Endodermal cell (in vitro differentiated cells): ENCODE measurements at regions not wholly inside any gene's neighbourhood (a gene's known extent, or its start where the extent isn't known, plus 50 kb on each side); places are given as distances from the start of the nearest gene placed in this dataset.

ENCODE experiments used
- DNase-seq: peaks from one replicate; pipeline ENCODE4 v3.0.0-alpha.2; 2017
- H3K27ac ChIP-seq: 2 replicates; pipeline ENCODE4 v1.5.1; 2013; ENCODE audit warnings: mild to moderate bottlenecking, low read depth, low read length, moderate library complexity
- H3K27me3 ChIP-seq: 2 replicates; pipeline ENCODE4 v1.6.1; 2013; ENCODE audit warnings: mild to moderate bottlenecking, low read length, moderate library complexity; ENCODE audit not compliant: insufficient read depth, control insufficient read depth, poor library complexity, severe bottlenecking
- H3K36me3 ChIP-seq: 2 replicates; pipeline ENCODE4 v1.7.0; 2013; ENCODE audit warnings: mild to moderate bottlenecking, low read length, moderate library complexity; ENCODE audit not compliant: control insufficient read depth, insufficient read depth
- H3K4me1 ChIP-seq: one replicate; pipeline ENCODE4 v1.7.0; 2013; ENCODE audit warnings: low read length; ENCODE audit not compliant: control insufficient read depth, insufficient read depth
- H3K4me3 ChIP-seq: 2 replicates; pipeline ENCODE4 v1.5.1; 2013; ENCODE audit warnings: mild to moderate bottlenecking, low read length, moderate library complexity
- H3K9ac ChIP-seq: 2 replicates; pipeline ENCODE4 v1.6.1; 2013; ENCODE audit warnings: mild to moderate bottlenecking, low read length, moderate library complexity; ENCODE audit not compliant: poor library complexity, severe bottlenecking; ENCODE audit errors: extremely low read depth
- H3K9me3 ChIP-seq: 2 replicates; pipeline ENCODE4 v1.6.1; 2013; ENCODE audit warnings: mild to moderate bottlenecking, low read length, moderate library complexity; ENCODE audit not compliant: control insufficient read depth
- H3K27ac Mint-ChIP-seq: 2 replicates; pipeline ENCODE4 v1.8.0; 2020; ENCODE audit warnings: mixed read lengths
- H3K27me3 Mint-ChIP-seq: 2 replicates; pipeline ENCODE4 v1.8.0; 2021; ENCODE audit warnings: mild to moderate bottlenecking, mixed read lengths; ENCODE audit not compliant: insufficient read depth
- H3K36me3 Mint-ChIP-seq: 2 replicates; pipeline ENCODE4 v1.8.0; 2020; ENCODE audit warnings: low read depth, mixed read lengths
- H3K4me1 Mint-ChIP-seq: 2 replicates; pipeline ENCODE4 v1.8.0; 2020; ENCODE audit warnings: mixed read lengths
- H3K4me3 Mint-ChIP-seq: 2 replicates; pipeline ENCODE4 v1.8.0; 2020; ENCODE audit warnings: mild to moderate bottlenecking, moderate library complexity, mixed read lengths
- H3K9me3 Mint-ChIP-seq: 2 replicates; pipeline ENCODE4 v1.8.0; 2020; ENCODE audit warnings: mild to moderate bottlenecking, mixed read lengths
- WGBS, 2 experiments: methylation state at CpG; one replicate each; pipeline versions ENCODE4 v1.1.5 to v1.1.7; 2013; ENCODE audit warnings: missing lambda C conversion rate in 2 of 2, mixed read lengths in 1 of 2; ENCODE audit not compliant: insufficient coverage in 1 of 2, insufficient read length in 1 of 2; 5-methylcytosine and 5-hydroxymethylcytosine counted together
- TF ChIP-seq, protein P1 (sequence below): fragments of 200-600 bp; sonication (generic); conservative IDR thresholded peaks from 2 replicates; pipeline ENCODE4 v1.5.0; 2021; ENCODE audit warnings: antibody characterized with exemption, mild to moderate bottlenecking

GRCh38 chr2:172372436-172372835 lies 55.0 kb upstream of the ITGA6 start:
- DNase-seq: no peak
- TF ChIP-seq, protein P1, sequence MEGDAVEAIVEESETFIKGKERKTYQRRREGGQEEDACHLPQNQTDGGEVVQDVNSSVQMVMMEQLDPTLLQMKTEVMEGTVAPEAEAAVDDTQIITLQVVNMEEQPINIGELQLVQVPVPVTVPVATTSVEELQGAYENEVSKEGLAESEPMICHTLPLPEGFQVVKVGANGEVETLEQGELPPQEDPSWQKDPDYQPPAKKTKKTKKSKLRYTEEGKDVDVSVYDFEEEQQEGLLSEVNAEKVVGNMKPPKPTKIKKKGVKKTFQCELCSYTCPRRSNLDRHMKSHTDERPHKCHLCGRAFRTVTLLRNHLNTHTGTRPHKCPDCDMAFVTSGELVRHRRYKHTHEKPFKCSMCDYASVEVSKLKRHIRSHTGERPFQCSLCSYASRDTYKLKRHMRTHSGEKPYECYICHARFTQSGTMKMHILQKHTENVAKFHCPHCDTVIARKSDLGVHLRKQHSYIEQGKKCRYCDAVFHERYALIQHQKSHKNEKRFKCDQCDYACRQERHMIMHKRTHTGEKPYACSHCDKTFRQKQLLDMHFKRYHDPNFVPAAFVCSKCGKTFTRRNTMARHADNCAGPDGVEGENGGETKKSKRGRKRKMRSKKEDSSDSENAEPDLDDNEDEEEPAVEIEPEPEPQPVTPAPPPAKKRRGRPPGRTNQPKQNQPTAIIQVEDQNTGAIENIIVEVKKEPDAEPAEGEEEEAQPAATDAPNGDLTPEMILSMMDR: no peak

DNA sequence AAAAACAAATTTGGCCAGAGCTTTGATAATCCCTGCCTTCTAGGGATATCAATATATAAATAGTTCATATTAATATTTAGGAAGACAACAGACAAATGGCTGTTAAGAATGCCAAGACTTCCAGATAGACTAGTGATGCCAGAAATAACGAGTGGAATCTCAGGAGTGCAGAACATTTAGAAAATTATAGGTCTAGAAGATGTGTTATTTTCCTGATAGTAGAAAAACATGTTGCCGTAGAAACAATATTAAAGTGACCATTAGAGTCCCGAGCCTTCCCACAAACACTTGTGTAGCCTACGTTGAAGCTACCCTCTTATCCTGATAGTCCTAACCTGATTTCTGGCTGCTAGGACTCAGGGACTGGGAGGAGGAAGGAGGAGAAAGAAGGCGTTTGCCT lies 54.3 kb upstream of the ITGA6 start:
- peaks cover 57% of the 10 kb centered on the region for H3K27me3 Mint-ChIP-seq
- peaks cover 27% of the 10 kb centered on the region for H3K9me3 Mint-ChIP-seq
- Histone ChIP-seq H3K9me3 (peaks cover 34% of the 10 kb centered on the region), H3K27ac (no peak overlapping the region), H3K27me3 (peaks cover 42% of the 10 kb centered on the region), H3K36me3 (no peaks in the 10 kb centered on the region), H3K4me3 (no peak overlapping the region), H3K9ac (no peak overlapping the region), H3K4me1 (peaks cover 3% of the 10 kb centered on the region)
- TF ChIP-seq, protein P1: no peak
- 93 to 100% methylated on average over 1 to 4 of the region's 5 CpGs for WGBS, 2 experiments
- H3K27ac Mint-ChIP-seq: no peak overlapping the region
- H3K4me1 Mint-ChIP-seq: peaks cover 7% of the 10 kb centered on the region
- DNase-seq: no peak
- H3K36me3 Mint-ChIP-seq: peaks cover 2% of the 10 kb centered on the region
- H3K4me3 Mint-ChIP-seq: no peak overlapping the region

More at GRCh38 chr2:172372436-172372835, 55.0 kb upstream of the ITGA6 start:
- no peak overlapping the region for H3K27ac ChIP-seq
- H3K27me3 ChIP-seq: peaks cover 37% of the 10 kb centered on the region
- H3K27ac Mint-ChIP-seq: no peak overlapping the region
- H3K36me3 ChIP-seq: no peaks in the 10 kb centered on the region
- H3K4me1 ChIP-seq: peaks cover 3% of the 10 kb centered on the region
- peaks cover 51% of the 10 kb centered on the region for H3K27me3 Mint-ChIP-seq
- H3K9ac ChIP-seq: no peak overlapping the region
- H3K4me1 Mint-ChIP-seq: peaks cover 7% of the 10 kb centered on the region
- peaks cover 34% of the 10 kb centered on the region for H3K9me3 ChIP-seq
- no peak overlapping the region for H3K4me3 ChIP-seq
- peaks cover 2% of the 10 kb centered on the region for H3K36me3 Mint-ChIP-seq
- no peak overlapping the region for H3K4me3 Mint-ChIP-seq
- peaks cover 27% of the 10 kb centered on the region for H3K9me3 Mint-ChIP-seq

GRCh38 chr2:172373766-172374165 lies 53.6 kb upstream of the ITGA6 start:
- H3K36me3 ChIP-seq: no peaks in the 10 kb centered on the region
- TF ChIP-seq, protein P1: no peak
- peaks cover 44% of the 10 kb centered on the region for H3K27me3 ChIP-seq
- H3K36me3 Mint-ChIP-seq: peaks cover 2% of the 10 kb centered on the region
- H3K9me3 ChIP-seq: peaks cover 29% of the 10 kb centered on the region
- H3K27ac ChIP-seq: no peak overlapping the region
- peaks cover 64% of the 10 kb centered on the region for H3K27me3 Mint-ChIP-seq
- H3K4me3 ChIP-seq: no peak overlapping the region
- H3K27ac Mint-ChIP-seq: no peak overlapping the region
- no peak for DNase-seq
- peaks cover 22% of the 10 kb centered on the region for H3K9me3 Mint-ChIP-seq
- H3K4me1 Mint-ChIP-seq: peaks cover 7% of the 10 kb centered on the region
- no peak overlapping the region for H3K4me3 Mint-ChIP-seq
- 97 to 100% methylated on average over 1 to 3 of the region's 3 CpGs for WGBS, 2 experiments
- H3K4me1 ChIP-seq: peaks cover 3% of the 10 kb centered on the region
- H3K9ac ChIP-seq: no peak overlapping the region
